ENCODE measurements at regions not wholly inside any gene's neighbourhood (a gene's known extent, or its start where the extent isn't known, plus 50 kb on each side); places are given as distances from the start of the nearest gene placed in this dataset.

DNA sequence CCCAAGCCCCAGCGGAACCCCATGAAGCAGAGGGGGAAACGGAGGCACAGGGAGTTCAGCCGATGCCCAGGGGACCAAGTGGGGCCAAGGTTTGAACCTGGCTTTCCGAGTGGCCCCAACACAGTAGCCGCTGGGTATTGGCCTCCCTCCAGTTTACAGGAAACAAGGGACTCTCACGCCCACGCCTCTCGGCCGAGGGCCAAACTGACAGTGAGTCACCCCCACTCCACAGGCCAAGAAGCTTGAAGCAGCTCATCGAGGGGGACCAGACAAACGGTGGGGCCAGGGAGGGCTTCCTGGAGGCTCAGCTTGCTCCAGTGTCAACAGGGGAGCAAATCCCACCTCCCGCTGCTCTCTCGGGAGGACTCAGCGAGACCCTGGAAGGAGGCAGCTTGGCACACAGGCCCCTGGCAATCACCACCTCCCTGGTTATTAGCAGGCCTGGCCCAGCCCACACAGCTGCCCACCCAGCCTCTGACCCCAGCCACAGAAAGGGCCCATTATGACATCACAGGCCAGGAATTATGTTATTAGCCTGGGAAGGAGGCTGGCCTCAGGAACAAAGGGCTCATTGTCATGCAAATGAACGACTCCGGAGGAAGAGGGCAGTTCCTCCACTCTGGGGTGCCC lies 54.6 kb downstream of the NCOR2 start:
- DNase-seq (ENCODE audit: low read depth, low spot score) (no peak), ATAC-seq (peak; percentile 23)
- no TSS peak for BruUV-seq (replicated peaks)
- no peak for TF ChIP-seq POLR2AphosphoS5 (IDR thresholded peaks at IDR 0.05; ENCODE audit: low read depth, low read length)
- TF ChIP-seq, protein P1, sequence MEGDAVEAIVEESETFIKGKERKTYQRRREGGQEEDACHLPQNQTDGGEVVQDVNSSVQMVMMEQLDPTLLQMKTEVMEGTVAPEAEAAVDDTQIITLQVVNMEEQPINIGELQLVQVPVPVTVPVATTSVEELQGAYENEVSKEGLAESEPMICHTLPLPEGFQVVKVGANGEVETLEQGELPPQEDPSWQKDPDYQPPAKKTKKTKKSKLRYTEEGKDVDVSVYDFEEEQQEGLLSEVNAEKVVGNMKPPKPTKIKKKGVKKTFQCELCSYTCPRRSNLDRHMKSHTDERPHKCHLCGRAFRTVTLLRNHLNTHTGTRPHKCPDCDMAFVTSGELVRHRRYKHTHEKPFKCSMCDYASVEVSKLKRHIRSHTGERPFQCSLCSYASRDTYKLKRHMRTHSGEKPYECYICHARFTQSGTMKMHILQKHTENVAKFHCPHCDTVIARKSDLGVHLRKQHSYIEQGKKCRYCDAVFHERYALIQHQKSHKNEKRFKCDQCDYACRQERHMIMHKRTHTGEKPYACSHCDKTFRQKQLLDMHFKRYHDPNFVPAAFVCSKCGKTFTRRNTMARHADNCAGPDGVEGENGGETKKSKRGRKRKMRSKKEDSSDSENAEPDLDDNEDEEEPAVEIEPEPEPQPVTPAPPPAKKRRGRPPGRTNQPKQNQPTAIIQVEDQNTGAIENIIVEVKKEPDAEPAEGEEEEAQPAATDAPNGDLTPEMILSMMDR (IDR thresholded peaks at IDR 0.05), result no peak
- TF ChIP-seq, protein P2, sequence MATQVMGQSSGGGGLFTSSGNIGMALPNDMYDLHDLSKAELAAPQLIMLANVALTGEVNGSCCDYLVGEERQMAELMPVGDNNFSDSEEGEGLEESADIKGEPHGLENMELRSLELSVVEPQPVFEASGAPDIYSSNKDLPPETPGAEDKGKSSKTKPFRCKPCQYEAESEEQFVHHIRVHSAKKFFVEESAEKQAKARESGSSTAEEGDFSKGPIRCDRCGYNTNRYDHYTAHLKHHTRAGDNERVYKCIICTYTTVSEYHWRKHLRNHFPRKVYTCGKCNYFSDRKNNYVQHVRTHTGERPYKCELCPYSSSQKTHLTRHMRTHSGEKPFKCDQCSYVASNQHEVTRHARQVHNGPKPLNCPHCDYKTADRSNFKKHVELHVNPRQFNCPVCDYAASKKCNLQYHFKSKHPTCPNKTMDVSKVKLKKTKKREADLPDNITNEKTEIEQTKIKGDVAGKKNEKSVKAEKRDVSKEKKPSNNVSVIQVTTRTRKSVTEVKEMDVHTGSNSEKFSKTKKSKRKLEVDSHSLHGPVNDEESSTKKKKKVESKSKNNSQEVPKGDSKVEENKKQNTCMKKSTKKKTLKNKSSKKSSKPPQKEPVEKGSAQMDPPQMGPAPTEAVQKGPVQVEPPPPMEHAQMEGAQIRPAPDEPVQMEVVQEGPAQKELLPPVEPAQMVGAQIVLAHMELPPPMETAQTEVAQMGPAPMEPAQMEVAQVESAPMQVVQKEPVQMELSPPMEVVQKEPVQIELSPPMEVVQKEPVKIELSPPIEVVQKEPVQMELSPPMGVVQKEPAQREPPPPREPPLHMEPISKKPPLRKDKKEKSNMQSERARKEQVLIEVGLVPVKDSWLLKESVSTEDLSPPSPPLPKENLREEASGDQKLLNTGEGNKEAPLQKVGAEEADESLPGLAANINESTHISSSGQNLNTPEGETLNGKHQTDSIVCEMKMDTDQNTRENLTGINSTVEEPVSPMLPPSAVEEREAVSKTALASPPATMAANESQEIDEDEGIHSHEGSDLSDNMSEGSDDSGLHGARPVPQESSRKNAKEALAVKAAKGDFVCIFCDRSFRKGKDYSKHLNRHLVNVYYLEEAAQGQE (IDR thresholded peaks at IDR 0.05; ENCODE audit: insufficient read depth in 1 of 2, low read depth in 2 of 2, low read length in 1 of 2), result no peak
- no peak for TF ChIP-seq SIN3A (IDR thresholded peaks at IDR 0.05; ENCODE audit: borderline replicate concordance, insufficient read depth, low read depth, low read length)
- no peak for TF ChIP-seq TCF7L2 (IDR thresholded peaks at IDR 0.05; ENCODE audit: low read depth, low read length)
- Histone ChIP-seq H3K4me1 (ENCODE audit: control insufficient read depth, insufficient read depth, low read length) (peaks cover 88% of the 10 kb centered on the region), H3K27me3 (ENCODE audit: control insufficient read depth, insufficient read depth, low read length) (no peaks in the 10 kb centered on the region), H3K4me3 (ENCODE audit: low read depth in 2 of 2, low read length in 2 of 2) (0 out of 4 replicates have a peak overlapping the region, but pooled peaks of 1 of the 2 experiments have one; percentile 6), H3K9me3 (ENCODE audit: control insufficient read depth, insufficient read depth, low read depth, low read length) (no peaks in the 10 kb centered on the region), H3K36me3 (ENCODE audit: control insufficient read depth, insufficient read depth, low read length) (no peaks in the 10 kb centered on the region), H3K27ac (ENCODE audit: low read length) (peak overlapping the region; percentile 90)
- POLR2A ChIA-PET, result no interaction called here
- CTCF ChIA-PET, result no interaction called here
- intact Hi-C loops (cut with micrococcal nuclease; ENCODE audit: unreplicated experiment), result no loop called here
- in situ Hi-C loops (cut with HindIII; ENCODE audit: low pct_unique_long_range_greater_than_20kb, low sequenced_read_pairs), result no loop called here

DNA sequence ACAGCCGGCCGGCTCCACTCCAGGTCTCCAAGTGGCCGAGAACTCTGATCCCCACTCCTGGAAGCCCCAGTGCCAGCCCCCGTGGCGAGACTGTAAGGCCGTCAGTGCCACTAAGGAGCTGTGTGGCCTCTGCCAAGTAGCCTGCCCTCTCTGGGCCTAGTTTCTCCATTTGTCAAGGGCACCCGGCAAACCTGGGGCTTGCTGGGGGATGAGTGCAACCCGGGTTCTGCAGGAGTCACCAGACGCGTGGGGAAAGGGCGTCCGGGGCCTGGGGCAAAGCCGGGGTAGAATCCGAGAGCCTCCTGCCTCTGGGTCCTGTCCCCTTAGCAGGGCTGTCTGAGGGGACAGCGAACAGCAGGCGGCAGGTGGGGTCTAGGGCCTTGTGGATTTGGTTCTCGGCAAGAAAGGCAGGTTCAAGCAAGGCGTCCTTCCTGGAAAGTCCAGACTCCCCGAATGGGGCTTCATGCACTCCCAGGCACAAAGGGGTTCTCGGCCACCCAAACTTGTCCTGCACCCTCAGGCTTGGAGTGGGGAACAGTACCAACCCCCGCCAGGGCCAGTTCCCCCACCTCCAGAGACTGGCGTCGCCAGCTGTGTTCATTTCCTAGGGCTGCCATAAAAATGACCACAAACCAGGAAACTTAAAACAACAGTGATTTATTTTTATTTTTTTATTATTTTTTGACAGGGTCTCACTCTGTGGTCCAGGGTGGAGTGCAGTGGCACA lies 56.0 kb downstream of the NCOR2 start:
- BruUV-seq (replicated peaks), result no TSS peak
- no peak overlapping the region for H3K4me3 ChIP-seq (ENCODE audit: low read depth in 2 of 2, low read length in 2 of 2)
- POLR2A ChIA-PET, result no interaction called here
- H3K27ac ChIP-seq (ENCODE audit: low read length), result peak overlapping the region; percentile 90
- in situ Hi-C loops (cut with HindIII; ENCODE audit: low pct_unique_long_range_greater_than_20kb, low sequenced_read_pairs) (no loop called here), intact Hi-C loops (cut with micrococcal nuclease; ENCODE audit: unreplicated experiment) (no loop called here)
- no peaks in the 10 kb centered on the region for H3K27me3 ChIP-seq (ENCODE audit: control insufficient read depth, insufficient read depth, low read length)
- TF ChIP-seq SIN3A (IDR thresholded peaks at IDR 0.05; ENCODE audit: borderline replicate concordance, insufficient read depth, low read depth, low read length) (no peak), POLR2AphosphoS5 (IDR thresholded peaks at IDR 0.05; ENCODE audit: low read depth, low read length) (no peak), TCF7L2 (IDR thresholded peaks at IDR 0.05; ENCODE audit: low read depth, low read length) (no peak)
- TF ChIP-seq, protein P1 (IDR thresholded peaks at IDR 0.05), result no peak
- TF ChIP-seq, protein P2 (IDR thresholded peaks at IDR 0.05; ENCODE audit: insufficient read depth in 1 of 2, low read depth in 2 of 2, low read length in 1 of 2), result no peak
- H3K4me1 ChIP-seq (ENCODE audit: control insufficient read depth, insufficient read depth, low read length), result peaks cover 95% of the 10 kb centered on the region
- H3K36me3 ChIP-seq (ENCODE audit: control insufficient read depth, insufficient read depth, low read length), result no peaks in the 10 kb centered on the region
- CTCF ChIA-PET, result no interaction called here
- no peak for ATAC-seq
- no peaks in the 10 kb centered on the region for H3K9me3 ChIP-seq (ENCODE audit: control insufficient read depth, insufficient read depth, low read depth, low read length)
- DNase-seq (ENCODE audit: low read depth, low spot score), result no peak

Measured in Panc1 (cell line).